IMR-90 (cell line): ENCODE measurements at regions not wholly inside any gene's neighbourhood (a gene's known extent, or its start where the extent isn't known, plus 50 kb on each side); places are given as distances from the start of the nearest gene placed in this dataset.

Experiments used
- ATAC-seq: fragments of 200-7000 bp; cut with Tn5 transposase; 2 replicates; pipeline ENCODE4 v1.9.1; 2020; ENCODE audit warnings: low read depth, mild to moderate bottlenecking, moderate library complexity
- BruUV-seq: library from RNA; stranded (reverse); fragments of 400-500 nt; replicated peaks from 2 replicates; lab custom pipeline; 2021; lab: Mats Ljungman, UMichigan
- CTCF ChIA-PET: fragments of 300-600 bp; formaldehyde crosslinking; extraction: SDS; loops from one replicate; lab custom pipeline; 2021; ENCODE audit warnings: antibody characterized with exemption; lab: Yijun Ruan, JAX
- POLR2A ChIA-PET: fragments of 300-600 bp; sonication (Branson Sonifier 250); formaldehyde crosslinking; loops from one replicate; lab custom pipeline; 2022; ENCODE audit warnings: antibody characterized with exemption; ENCODE audit not compliant: unreplicated experiment; lab: Charles Lee
- DNase-seq: peaks from one replicate; pipeline ENCODE4 v3.0.0; 2013
- H2AFZ ChIP-seq: replicated peaks from 2 replicates; pipeline ENCODE3; 2013; ENCODE audit warnings: low read length, mild to moderate bottlenecking; ENCODE audit not compliant: poor library complexity
- H2AK5ac ChIP-seq: 2 replicates; pipeline ENCODE4 v1.6.1; 2013; ENCODE audit warnings: low read depth, low read length, inconsistent platforms
- H2AK9ac ChIP-seq: replicated peaks from 2 replicates; pipeline ENCODE3; 2013; ENCODE audit warnings: mild to moderate bottlenecking, low read depth, low read length, moderate library complexity; ENCODE audit not compliant: poor library complexity
- H2BK120ac ChIP-seq: 2 replicates; pipeline ENCODE4 v1.6.1; 2013; ENCODE audit warnings: low read depth, low read length, inconsistent platforms
- H2BK15ac ChIP-seq: 3 replicates; pipeline ENCODE4 v1.6.1; 2013; ENCODE audit warnings: low read depth, low read length, inconsistent platforms
- H2BK20ac ChIP-seq: 2 replicates; pipeline ENCODE4 v1.6.1; 2013; ENCODE audit warnings: low read depth, mild to moderate bottlenecking, inconsistent platforms, low read length, moderate library complexity
- H2BK5ac ChIP-seq: 2 replicates; pipeline ENCODE4 v1.6.1; 2013; ENCODE audit warnings: mild to moderate bottlenecking, low read depth, low read length, inconsistent platforms; ENCODE audit not compliant: poor library complexity, severe bottlenecking
- H3K14ac ChIP-seq: replicated peaks from 2 replicates; pipeline ENCODE4 v1.6.1; 2013; ENCODE audit warnings: low read depth, low read length, inconsistent platforms
- H3K18ac ChIP-seq: 2 replicates; pipeline ENCODE4 v1.6.1; 2013; ENCODE audit warnings: low read depth, low read length, control low read depth
- H3K23ac ChIP-seq: 2 replicates; pipeline ENCODE4 v1.6.1; 2013; ENCODE audit warnings: low read depth, low read length, inconsistent platforms
- H3K27ac ChIP-seq: 2 replicates; pipeline ENCODE4 v1.5.1; 2013; ENCODE audit warnings: mild to moderate bottlenecking, control low read depth, low read length; ENCODE audit not compliant: insufficient read depth
- H3K27me3 ChIP-seq: 2 replicates; pipeline ENCODE4 v1.6.1; 2013; ENCODE audit warnings: low read length; ENCODE audit not compliant: control insufficient read depth, insufficient read depth
- H3K36me3 ChIP-seq: 2 replicates; pipeline ENCODE4 v1.6.1; 2013; ENCODE audit warnings: low read length, mixed read lengths; ENCODE audit not compliant: control insufficient read depth, insufficient read depth
- H3K4ac ChIP-seq: 2 replicates; pipeline ENCODE4 v1.6.1; 2013; ENCODE audit warnings: low read depth, low read length, inconsistent platforms
- H3K4me1 ChIP-seq: 2 replicates; pipeline ENCODE4 v1.6.1; 2013; ENCODE audit warnings: low read length, mixed read lengths; ENCODE audit not compliant: control insufficient read depth, insufficient read depth
- H3K4me2 ChIP-seq: 2 replicates; pipeline ENCODE4 v1.6.1; 2013; ENCODE audit warnings: low read depth, mild to moderate bottlenecking, control low read depth, low read length, moderate library complexity
- H3K4me3 ChIP-seq: 2 replicates; pipeline ENCODE4 v1.5.1; 2013; ENCODE audit warnings: low read depth, mild to moderate bottlenecking, control low read depth, low read length, moderate library complexity; ENCODE audit not compliant: insufficient read depth
- H3K56ac ChIP-seq: 2 replicates; pipeline ENCODE4 v1.6.1; 2013; ENCODE audit warnings: low read length, inconsistent platforms; ENCODE audit not compliant: insufficient read depth; ENCODE audit errors: extremely low read depth
- H3K79me1 ChIP-seq, 2 experiments: 2 replicates each; pipeline ENCODE4 v1.6.1; 2013; ENCODE audit warnings: low read length in 2 of 2, inconsistent platforms in 1 of 2, low read depth in 1 of 2
- H3K9ac ChIP-seq: 2 replicates; pipeline ENCODE4 v1.6.1; 2013; ENCODE audit warnings: low read depth, low read length, control low read depth
- H3K9me1 ChIP-seq: 2 replicates; pipeline ENCODE4 v1.6.1; 2013; ENCODE audit warnings: low read length, inconsistent platforms; ENCODE audit not compliant: insufficient read depth
- H3K9me3 ChIP-seq: 2 replicates; pipeline ENCODE4 v1.6.1; 2013; ENCODE audit warnings: low read length; ENCODE audit not compliant: control insufficient read depth, insufficient read depth
- H4K20me1 ChIP-seq: 2 replicates; pipeline ENCODE4 v1.6.1; 2013; ENCODE audit warnings: low read length, inconsistent platforms; ENCODE audit not compliant: insufficient read depth
- H4K5ac ChIP-seq: 2 replicates; pipeline ENCODE4 v1.6.1; 2013; ENCODE audit warnings: mild to moderate bottlenecking, low read depth, low read length, control low read depth
- H4K8ac ChIP-seq, 2 experiments: 2 replicates each; pipeline ENCODE4 v1.6.1; 2013; ENCODE audit warnings: low read depth in 2 of 2, low read length in 2 of 2, control low read depth in 1 of 2, inconsistent platforms in 1 of 2
- H4K91ac ChIP-seq: 2 replicates; pipeline ENCODE4 v1.6.1; 2013; ENCODE audit warnings: low read depth, low read length, inconsistent platforms; ENCODE audit not compliant: insufficient read depth
- CEBPB ChIP-seq: IDR thresholded peaks from 2 replicates; pipeline ENCODE4 v1.6.1; 2012; ENCODE audit warnings: low read depth, low read length, improper control_type of control experiment
- WGBS, 2 experiments: methylation state at CpG; one replicate each; pipeline versions ENCODE4 v1.1.5 to v1.1.7; 2013; ENCODE audit warnings: missing lambda C conversion rate in 2 of 2; ENCODE audit not compliant: insufficient read length in 1 of 2; ENCODE audit errors: extremely low coverage in 2 of 2; 5-methylcytosine and 5-hydroxymethylcytosine counted together
- dilution Hi-C: fragments of 300-500 bp; cut with HindIII; formaldehyde crosslinking; loops from one replicate; pipeline ENCODE4 v1.14.3; 2018; ENCODE audit warnings: low sequenced_read_pairs; ENCODE audit not compliant: unreplicated experiment
- in situ Hi-C: fragments of 300-500 bp; cut with MboI; formaldehyde crosslinking; loops from 3 replicates; pipeline ENCODE4 v1.14.3; 2019; ENCODE audit warnings: low sequenced_read_pairs, inconsistent platforms, mixed read lengths
- intact Hi-C: fragments of 100-400 bp; cut with micrococcal nuclease; formaldehyde crosslinking; loops from 2 replicates; pipeline ENCODE4 v1.10.0; 2022
- TF ChIP-seq, protein P1 (sequence below): conservative IDR thresholded peaks from 2 replicates; pipeline ENCODE4 v1.5.1; 2012; ENCODE audit warnings: mild to moderate bottlenecking, low read depth, low read length, improper control_type of control experiment

DNA sequence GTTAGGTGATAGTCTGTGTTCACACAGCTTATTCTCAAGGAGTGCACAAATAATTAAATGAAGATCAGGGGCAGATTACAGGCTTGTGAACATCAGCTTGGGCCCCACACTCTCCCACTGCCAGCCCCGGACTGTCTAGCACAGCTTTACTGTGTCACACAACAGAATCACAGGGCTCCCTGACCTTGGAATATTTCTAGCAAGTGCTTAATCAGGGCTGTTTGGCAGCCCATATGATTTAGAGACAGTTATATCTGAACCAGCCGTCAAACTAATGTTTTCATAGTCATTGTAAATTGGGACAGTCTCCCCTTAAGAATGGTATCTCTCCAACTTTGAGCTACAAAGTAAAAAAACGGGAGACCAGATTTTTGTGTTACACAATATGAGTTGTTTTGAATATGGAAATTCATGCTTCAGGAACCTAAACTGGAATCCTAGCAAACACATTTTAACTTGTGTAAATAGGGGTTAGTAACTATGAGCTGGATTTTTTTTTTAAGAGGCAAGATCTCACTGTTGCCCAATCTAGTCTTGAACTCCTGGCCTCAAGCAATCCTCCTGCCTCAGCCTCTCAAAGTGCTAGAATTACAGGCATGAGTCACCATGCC lies 517.6 kb downstream of the BNC2 start:
- Histone ChIP-seq H2AK9ac (no peak overlapping the region), H4K8ac (0 out of 4 replicates have a peak overlapping the region, but pooled peaks of 1 of the 2 experiments have one; percentile 69), H3K4me2 (no peak overlapping the region), H2BK120ac (peak overlapping the region; percentile 59; the same call in 1 of the 2 replicates), H3K4me1 (peaks cover 14% of the 10 kb centered on the region; the same call in 1 of the 2 replicates), H3K4me3 (no peak overlapping the region), H2BK5ac (peak overlapping the region; percentile 2), H4K20me1 (no peaks in the 10 kb centered on the region), H3K23ac (no peak overlapping the region), H3K9me3 (no peaks in the 10 kb centered on the region), H3K56ac (no peak overlapping the region), H2BK20ac (0 out of 2 replicates have a peak overlapping the region, but pooled peaks have one; percentile 21), H2AK5ac (no peak overlapping the region), H3K9me1 (0 out of 2 replicates have a peak, but pooled peaks cover 3% of the 10 kb centered on the region), H3K18ac (peak overlapping the region; percentile 17), H3K4ac (no peak overlapping the region), H3K27me3 (no peaks in the 10 kb centered on the region), H3K9ac (no peak overlapping the region), H3K14ac (0 out of 2 replicates have a peak overlapping the region, but pooled peaks have one; percentile 19), H3K79me1 (no peaks in the 10 kb centered on the region), H4K5ac (peak overlapping the region; percentile 39; the same call in 1 of the 2 replicates), H2AFZ (no peak overlapping the region), H4K91ac (peak overlapping the region; percentile 4; the same call in 1 of the 2 replicates), H3K27ac (peak overlapping the region; percentile 51; the same call in 1 of the 2 replicates), H2BK15ac (no peak overlapping the region; the same call in 2 of the 3 replicates), H3K36me3 (no peaks in the 10 kb centered on the region)
- dilution Hi-C loops, result no loop called here
- ChIA-PET CTCF (interaction anchor here (0.6 to 1.2 kb wide), 2 partner anchors 12 to 44 kb away, joined by 4 to 7 read pairs; no protein-coding TSS in a partner anchor), POLR2A (no interaction called here)
- WGBS, 2 experiments, result 0% methylated on average over 1 of the region's 3 CpGs; no CpG with 5 or more reads in 1 of the 2 experiments
- intact Hi-C loops, result loop anchor here (1.0 to 10.0 kb wide), 2 partner anchors 479 to 512 kb away; no protein-coding TSS in a partner anchor
- ATAC-seq, result peak; percentile 76
- in situ Hi-C loops, result no loop called here
- peak; percentile 67 for DNase-seq
- no TSS peak for BruUV-seq
- TF ChIP-seq, protein P1, sequence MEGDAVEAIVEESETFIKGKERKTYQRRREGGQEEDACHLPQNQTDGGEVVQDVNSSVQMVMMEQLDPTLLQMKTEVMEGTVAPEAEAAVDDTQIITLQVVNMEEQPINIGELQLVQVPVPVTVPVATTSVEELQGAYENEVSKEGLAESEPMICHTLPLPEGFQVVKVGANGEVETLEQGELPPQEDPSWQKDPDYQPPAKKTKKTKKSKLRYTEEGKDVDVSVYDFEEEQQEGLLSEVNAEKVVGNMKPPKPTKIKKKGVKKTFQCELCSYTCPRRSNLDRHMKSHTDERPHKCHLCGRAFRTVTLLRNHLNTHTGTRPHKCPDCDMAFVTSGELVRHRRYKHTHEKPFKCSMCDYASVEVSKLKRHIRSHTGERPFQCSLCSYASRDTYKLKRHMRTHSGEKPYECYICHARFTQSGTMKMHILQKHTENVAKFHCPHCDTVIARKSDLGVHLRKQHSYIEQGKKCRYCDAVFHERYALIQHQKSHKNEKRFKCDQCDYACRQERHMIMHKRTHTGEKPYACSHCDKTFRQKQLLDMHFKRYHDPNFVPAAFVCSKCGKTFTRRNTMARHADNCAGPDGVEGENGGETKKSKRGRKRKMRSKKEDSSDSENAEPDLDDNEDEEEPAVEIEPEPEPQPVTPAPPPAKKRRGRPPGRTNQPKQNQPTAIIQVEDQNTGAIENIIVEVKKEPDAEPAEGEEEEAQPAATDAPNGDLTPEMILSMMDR, result no peak
- TF ChIP-seq CEBPB, result peak; percentile 60; the same call in 1 of the 2 replicates
